ENCODE measurements at regions not wholly inside any gene's neighbourhood (a gene's known extent, or its start where the extent isn't known, plus 50 kb on each side); places are given as distances from the start of the nearest gene placed in this dataset.

- TF ChIP-seq POLR2AphosphoS5 (IDR thresholded peaks at IDR 0.05; ENCODE audit: low read depth, low read length) (no peak), BCL3 (CRISPR knock-in tag; IDR thresholded peaks at IDR 0.05) (no peak), CREB3 (CRISPR knock-in tag; IDR thresholded peaks at IDR 0.05) (no peak), ATF4 (CRISPR knock-in tag; IDR thresholded peaks at IDR 0.05) (no peak), ATF3 (CRISPR knock-in tag; IDR thresholded peaks at IDR 0.05) (no peak), EP300 (IDR thresholded peaks at IDR 0.05; ENCODE audit: low read depth in 2 of 2, low read length in 2 of 2) (no peak), EP300 (CRISPR knock-in tag; IDR thresholded peaks at IDR 0.05; ENCODE audit: borderline replicate concordance) (no peak), ZNF781 (CRISPR knock-in tag; IDR thresholded peaks at IDR 0.05; ENCODE audit: borderline replicate concordance, not compliant biosample characterization) (no peak), CEBPB (IDR thresholded peaks at IDR 0.05; ENCODE audit: borderline replicate concordance, low read depth, low read length) (no peak), CTCF (CRISPR knock-in tag; IDR thresholded peaks at IDR 0.05) (no peak), POLR2A (IDR thresholded peaks at IDR 0.05; ENCODE audit: insufficient read depth in 1 of 2, low read depth in 2 of 2, low read length in 2 of 2) (no peak), ATF2 (CRISPR knock-in tag; IDR thresholded peaks at IDR 0.05) (no peak), MBD4 (IDR thresholded peaks at IDR 0.05; ENCODE audit: borderline replicate concordance, low read length) (no peak)
Measured at GRCh38 chr4:59058543-59058942, 1948.4 kb upstream of the IGFBP7 start.
